NCI-H2227 treated with DMSO at 0.1 percent for 48 hours (cell line): ENCODE measurements at regions not wholly inside any gene's neighbourhood (a gene's known extent, or its start where the extent isn't known, plus 50 kb on each side); places are given as distances from the start of the nearest gene placed in this dataset.
"Not testable (repeated sequence)": the region's sequence is repeated elsewhere in the genome, so short reads cannot be mapped to it uniquely, and the experiment has no call there.

Experiments used
- DNase-seq: peaks from one replicate; lab custom pipeline; 2025; lab: John Stamatoyannopoulos, UW

DNA sequence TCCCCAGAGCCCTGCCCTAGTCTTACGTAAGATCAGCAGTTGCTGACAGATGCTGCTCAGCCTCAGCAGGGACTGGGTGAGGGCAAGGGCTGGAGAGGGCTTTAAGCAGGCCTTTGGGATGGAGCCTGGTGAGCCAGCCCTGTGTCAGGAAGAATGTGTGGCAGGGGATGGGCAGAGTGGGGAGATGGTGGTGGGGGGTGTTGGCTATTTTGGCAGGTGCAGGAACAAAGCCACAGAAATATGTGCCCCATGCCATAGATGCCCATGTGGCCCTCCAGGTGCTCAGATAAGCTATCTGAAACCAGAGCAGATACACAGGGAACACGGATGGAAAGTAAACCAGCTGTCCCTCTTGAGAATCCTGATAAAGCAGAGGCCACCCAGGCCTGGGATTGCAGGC lies 1325.0 kb downstream of the UQCRFS1 start:
- no peak for DNase-seq

GRCh38 chr19:27885359-27885758 lies 1327.6 kb downstream of the UQCRFS1 start:
- DNase-seq: no peak

GRCh38 chr19:27884376-27884775 lies 1328.6 kb downstream of the UQCRFS1 start:
- DNase-seq: no peak

DNA sequence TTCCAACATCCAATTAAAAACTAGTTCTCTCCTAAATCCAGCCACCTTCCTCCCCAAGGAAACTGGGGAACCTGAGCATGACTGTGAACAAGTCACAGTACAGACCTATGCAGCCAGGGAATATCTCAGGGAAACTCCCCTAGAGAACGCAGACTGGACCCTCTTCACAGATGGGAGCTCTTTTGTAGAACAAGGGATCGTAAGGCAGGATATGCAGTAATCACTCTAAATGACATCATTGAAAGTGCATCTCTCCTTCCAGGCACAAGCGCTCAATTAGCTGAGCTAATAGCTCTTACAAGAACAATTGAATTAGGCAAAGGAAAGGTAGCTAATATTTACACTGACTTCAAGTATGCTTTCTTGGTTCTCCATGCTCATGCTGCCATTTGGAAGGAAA lies 1331.7 kb downstream of the UQCRFS1 start:
- no peak for DNase-seq

GRCh38 chr19:27876976-27877512 lies 1335.9 kb downstream of the UQCRFS1 start:
- DNase-seq: no peak

DNA sequence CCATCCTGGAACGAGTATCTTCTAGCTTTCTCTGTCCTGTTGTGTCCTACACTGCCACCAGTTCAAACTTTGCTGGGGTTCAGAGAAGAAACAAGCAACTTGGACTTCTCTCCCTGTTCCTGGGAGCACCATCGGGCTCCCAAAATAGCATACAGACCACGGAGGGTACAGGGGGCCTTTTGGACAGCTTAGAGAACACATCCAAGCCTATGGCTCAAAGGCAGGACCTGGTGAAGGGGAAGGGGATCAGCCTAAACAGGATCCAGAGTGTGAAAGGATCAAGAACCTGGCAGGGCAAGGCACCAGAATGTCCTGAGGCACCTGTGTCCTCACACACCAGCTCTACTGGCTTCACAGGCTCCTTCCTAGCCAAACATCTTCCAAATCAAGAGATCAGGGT lies 1336.5 kb downstream of the UQCRFS1 start:
- no peak for DNase-seq

GRCh38 chr19:27872370-27872769 lies 1340.6 kb downstream of the UQCRFS1 start:
- DNase-seq: no peak

- DNase-seq: no peak
Observed at GRCh38 chr19:27870293-27870692, 1342.7 kb downstream of the UQCRFS1 start.

DNA sequence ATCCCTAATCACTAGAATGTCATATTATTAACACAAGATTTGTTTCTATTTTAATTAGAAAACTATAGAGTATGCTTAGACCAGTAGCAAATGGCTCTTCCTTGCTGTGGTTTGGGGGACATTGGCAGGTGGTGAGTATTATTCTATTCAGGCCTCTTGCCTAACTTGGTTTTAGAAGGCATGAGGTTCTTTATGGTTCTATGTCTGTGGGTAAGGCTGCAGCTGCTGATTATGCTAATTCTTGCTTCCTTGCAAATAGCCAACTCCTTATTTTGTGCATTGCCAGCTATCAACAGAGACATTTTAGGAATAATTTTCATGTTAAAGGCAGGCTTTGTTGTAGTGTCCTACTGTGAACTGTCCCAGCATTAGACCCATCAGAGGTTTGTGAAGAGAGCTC lies 1344.9 kb downstream of the UQCRFS1 start:
- no peak for DNase-seq

- no peak for DNase-seq
Observed at GRCh38 chr19:27865927-27866777, 1346.8 kb downstream of the UQCRFS1 start.

GRCh38 chr19:27861411-27861975 lies 1351.5 kb downstream of the UQCRFS1 start:
- DNase-seq: no peak

- no peak for DNase-seq
Observed at GRCh38 chr19:27860309-27860934, 1352.5 kb downstream of the UQCRFS1 start.

DNA sequence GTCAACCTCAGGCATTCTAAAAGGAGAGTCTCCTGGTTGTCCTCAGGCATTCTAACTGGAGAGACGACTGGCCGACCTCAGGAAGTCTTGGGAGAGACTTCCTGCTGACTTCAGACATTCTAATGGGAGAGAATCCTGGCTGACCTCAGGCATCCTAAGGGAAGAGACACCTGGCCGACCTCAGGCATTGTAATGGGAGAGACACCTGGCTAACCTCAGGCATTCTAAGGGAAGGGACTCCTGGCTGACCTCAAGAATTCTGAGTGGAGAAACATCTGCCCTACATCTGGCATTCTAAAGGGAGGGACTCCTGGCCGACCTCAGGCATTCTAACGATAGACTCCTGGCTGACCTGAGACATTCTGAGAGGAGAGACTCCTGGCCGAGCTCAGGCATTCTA lies 1353.3 kb downstream of the UQCRFS1 start:
- no peak for DNase-seq

GRCh38 chr19:27858981-27859581 lies 1353.9 kb downstream of the UQCRFS1 start:
- DNase-seq: no peak

GRCh38 chr19:27852931-27853330 lies 1360.0 kb downstream of the UQCRFS1 start:
- DNase-seq: not testable (repeated sequence)

DNA sequence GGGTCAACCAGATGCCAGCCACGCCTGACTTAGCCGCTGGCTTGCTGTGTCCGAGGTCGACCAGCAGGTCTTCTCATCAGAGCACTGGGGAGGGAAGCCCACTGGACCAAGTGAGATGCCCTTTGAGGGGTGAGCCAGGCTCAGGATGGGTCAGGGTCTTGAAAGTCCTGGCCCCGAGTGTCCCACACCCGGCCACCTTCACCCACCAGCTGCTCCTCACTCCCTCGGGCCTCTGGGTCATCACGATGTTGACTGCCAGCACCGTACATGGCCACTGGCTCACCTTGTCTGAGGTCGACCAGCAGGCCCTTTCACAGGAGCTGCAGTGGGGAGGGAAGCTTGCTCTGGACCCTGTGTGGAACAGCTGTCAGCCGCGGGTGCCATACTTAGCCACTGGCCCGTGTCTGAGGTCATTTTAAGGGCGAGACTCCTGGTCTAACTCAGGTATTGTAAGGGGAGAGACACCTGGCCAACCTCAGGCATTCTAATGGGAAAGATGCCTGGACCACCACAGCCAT lies 1361.3 kb downstream of the UQCRFS1 start:
- DNase-seq: no peak

DNA sequence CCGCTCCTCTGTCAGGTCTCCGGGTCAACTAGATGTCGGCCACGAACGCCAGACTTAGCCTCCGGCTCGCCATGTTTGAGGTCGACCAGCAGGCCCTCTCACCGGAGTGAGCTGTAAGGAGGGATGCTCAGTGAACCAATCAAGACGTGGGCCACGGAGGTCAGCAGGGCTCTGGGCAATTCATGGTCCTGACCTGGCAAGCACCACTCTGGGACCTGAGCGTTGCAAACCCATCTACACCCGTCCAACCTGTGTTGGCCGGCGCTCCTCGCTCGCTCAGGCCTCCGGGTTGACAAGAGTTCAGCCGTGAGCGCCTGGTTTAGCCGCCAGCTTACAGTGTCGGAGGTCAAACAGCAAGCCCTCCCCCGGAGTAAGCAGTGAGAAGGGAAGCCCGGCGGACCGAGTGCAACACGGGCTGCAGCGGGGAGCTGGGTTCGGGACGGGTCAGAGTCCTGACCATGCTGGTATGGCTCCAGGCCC lies 1361.9 kb downstream of the UQCRFS1 start:
- DNase-seq: no peak

DNA sequence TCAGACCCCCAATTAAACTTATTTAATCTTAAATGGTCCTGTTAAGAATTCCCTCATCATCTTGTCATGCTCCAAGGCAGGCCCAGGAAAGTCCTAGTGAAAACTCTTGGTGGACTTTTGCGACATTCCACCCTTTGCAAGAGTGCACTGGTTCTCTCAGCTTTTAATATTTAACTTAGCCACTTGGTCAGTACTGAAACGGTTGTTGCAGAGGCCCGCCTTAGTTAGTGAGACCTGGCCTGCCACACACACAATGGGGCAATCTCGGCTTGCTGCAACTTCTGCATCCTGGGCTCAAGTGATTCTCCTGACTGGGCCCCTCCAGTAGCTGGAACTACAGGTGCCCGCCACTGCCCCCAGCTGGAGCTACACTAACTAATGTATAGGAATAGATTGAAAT lies 1366.0 kb downstream of the UQCRFS1 start:
- no peak for DNase-seq

DNA sequence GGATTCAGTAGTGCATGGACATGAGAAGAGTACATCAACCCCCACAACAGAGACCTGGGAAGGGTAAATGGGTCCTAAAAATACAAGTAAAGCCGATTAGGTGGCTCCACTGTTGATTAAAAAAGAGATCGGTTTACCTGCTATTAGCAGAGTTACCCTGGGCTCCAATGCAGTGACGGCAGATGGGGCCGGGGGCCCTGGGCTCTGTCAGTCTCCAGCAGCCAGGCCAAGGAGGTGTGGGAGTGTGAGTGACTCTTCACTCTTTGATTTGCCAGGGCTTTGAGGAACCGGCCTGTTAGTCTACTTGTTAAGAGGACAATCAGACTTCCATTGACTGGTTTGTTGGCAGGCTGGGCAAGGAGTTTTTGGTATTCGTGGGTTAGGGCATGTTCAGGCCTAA lies 1368.7 kb downstream of the UQCRFS1 start:
- no peak for DNase-seq

DNA sequence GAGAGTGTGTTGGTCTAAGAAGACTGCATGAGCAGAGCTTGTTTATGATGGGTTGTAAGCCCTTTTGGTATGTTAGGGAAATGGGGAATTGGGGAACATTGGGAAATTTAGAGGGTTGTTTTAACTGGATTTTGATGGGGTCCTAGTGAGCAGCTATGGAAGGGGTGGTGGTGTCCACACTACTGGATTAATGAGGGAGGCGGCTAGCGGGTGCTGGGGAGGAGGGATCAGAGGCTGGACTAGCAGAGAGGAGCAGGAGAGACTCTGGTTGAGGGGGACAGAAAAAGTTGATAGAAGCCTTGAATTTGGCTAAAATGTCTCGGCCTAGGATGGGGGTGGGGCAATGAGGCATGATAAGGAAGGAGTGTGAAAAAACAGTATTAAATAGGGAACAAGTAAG lies 1369.1 kb downstream of the UQCRFS1 start:
- no peak for DNase-seq

GRCh38 chr19:27833031-27833430 lies 1379.9 kb downstream of the UQCRFS1 start:
- no peak for DNase-seq

GRCh38 chr19:27828829-27829228 lies 1384.1 kb downstream of the UQCRFS1 start:
- no peak for DNase-seq
